Astrocyte (in vitro differentiated cells and primary cell): ENCODE measurements at regions not wholly inside any gene's neighbourhood (a gene's known extent, or its start where the extent isn't known, plus 50 kb on each side); places are given as distances from the start of the nearest gene placed in this dataset.

Source experiments
- DNase-seq: peaks from one replicate; pipeline ENCODE4 v3.0.0-alpha.2; 2010; ENCODE audit warnings: low read depth
- FAIRE-seq: peaks from 2 replicates; lab custom pipeline; 2011; peaks lifted over from hg19 to GRCh38; lab: Jason Lieb, UNC
- H2AFZ ChIP-seq: 2 replicates; pipeline ENCODE4 v1.6.0; 2012; ENCODE audit warnings: low read depth, low read length, inconsistent platforms
- H3K27ac ChIP-seq: 2 replicates; pipeline ENCODE4 v1.5.1; 2011; ENCODE audit warnings: low read depth, low read length, inconsistent platforms
- H3K27me3 ChIP-seq: 2 replicates; pipeline ENCODE4 v1.6.0; 2011; ENCODE audit warnings: low read length, inconsistent platforms; ENCODE audit not compliant: insufficient read depth
- H3K36me3 ChIP-seq: 2 replicates; pipeline ENCODE4 v1.5.1; 2011; ENCODE audit warnings: low read length, inconsistent platforms; ENCODE audit not compliant: insufficient read depth
- H3K4me1 ChIP-seq: 2 replicates; pipeline ENCODE4 v1.5.1; 2011; ENCODE audit warnings: low read length, inconsistent platforms; ENCODE audit not compliant: insufficient read depth
- H3K4me2 ChIP-seq: 2 replicates; pipeline ENCODE4 v1.6.0; 2012; ENCODE audit warnings: low read length, inconsistent platforms
- H3K4me3 ChIP-seq: 2 replicates; pipeline ENCODE4 v1.5.1; 2011; ENCODE audit warnings: low read depth, mild to moderate bottlenecking, low read length, inconsistent platforms; ENCODE audit not compliant: insufficient read depth
- H3K79me2 ChIP-seq: 2 replicates; pipeline ENCODE4 v1.6.0; 2012; ENCODE audit warnings: mild to moderate bottlenecking, low read length, inconsistent platforms; ENCODE audit not compliant: insufficient read depth
- H3K9ac ChIP-seq: 2 replicates; pipeline ENCODE4 v1.6.0; 2012; ENCODE audit warnings: mild to moderate bottlenecking, low read length, inconsistent platforms
- H3K9me3 ChIP-seq: 2 replicates; pipeline ENCODE4 v1.5.1; 2012; ENCODE audit warnings: low read depth, mild to moderate bottlenecking, low read length, inconsistent platforms; ENCODE audit not compliant: insufficient read depth
- H4K20me1 ChIP-seq: 2 replicates; pipeline ENCODE4 v1.6.0; 2012; ENCODE audit warnings: low read length, inconsistent platforms; ENCODE audit not compliant: insufficient read depth
- H3K27ac Mint-ChIP-seq: one replicate; pipeline ENCODE4 v1.8.0; 2021; ENCODE audit warnings: mild to moderate bottlenecking, mixed read lengths; ENCODE audit not compliant: unreplicated experiment
- H3K27me3 Mint-ChIP-seq: one replicate; pipeline ENCODE4 v1.8.0; 2021; ENCODE audit warnings: low read depth, mixed read lengths; ENCODE audit not compliant: unreplicated experiment
- H3K36me3 Mint-ChIP-seq: one replicate; pipeline ENCODE4 v1.8.0; 2021; ENCODE audit warnings: low read depth, mixed read lengths; ENCODE audit not compliant: unreplicated experiment
- H3K4me1 Mint-ChIP-seq: one replicate; pipeline ENCODE4 v1.8.0; 2021; ENCODE audit warnings: low read depth, mixed read lengths; ENCODE audit not compliant: unreplicated experiment
- H3K4me3 Mint-ChIP-seq: one replicate; pipeline ENCODE4 v1.8.0; 2021; ENCODE audit warnings: mild to moderate bottlenecking, moderate library complexity, mixed read lengths; ENCODE audit not compliant: unreplicated experiment
- H3K9me3 Mint-ChIP-seq: one replicate; pipeline ENCODE4 v1.8.0; 2021; ENCODE audit warnings: mild to moderate bottlenecking, mixed read lengths; ENCODE audit not compliant: unreplicated experiment
- CTCF ChIP-seq: IDR thresholded peaks from 2 replicates; pipeline ENCODE4 v1.5.1; 2011; ENCODE audit warnings: low read depth, mild to moderate bottlenecking, inconsistent platforms, low read length, moderate library complexity; ENCODE audit not compliant: insufficient read depth
- EZH2 ChIP-seq: IDR thresholded peaks from 2 replicates; pipeline ENCODE4 v1.6.1; 2012; ENCODE audit warnings: mild to moderate bottlenecking, low read length, inconsistent platforms; ENCODE audit not compliant: insufficient read depth

GRCh38 chr12:17357396-17357795 lies 732.6 kb downstream of the RERGL start:
- no peak overlapping the region for H3K9ac ChIP-seq
- no peak for TF ChIP-seq EZH2
- no peak for TF ChIP-seq CTCF
- no peaks in the 10 kb centered on the region for H4K20me1 ChIP-seq
- Mint-ChIP-seq H3K27ac (no peak overlapping the region), H3K4me3 (no peak overlapping the region), H3K9me3 (no peaks in the 10 kb centered on the region), H3K4me1 (no peaks in the 10 kb centered on the region), H3K36me3 (no peaks in the 10 kb centered on the region), H3K27me3 (peaks cover 4% of the 10 kb centered on the region)
- H3K36me3 ChIP-seq: no peaks in the 10 kb centered on the region
- DNase-seq (no peak), FAIRE-seq (no peak)
- H3K27ac ChIP-seq: no peak overlapping the region
- no peaks in the 10 kb centered on the region for H3K9me3 ChIP-seq
- no peaks in the 10 kb centered on the region for H3K27me3 ChIP-seq
- no peak overlapping the region for H2AFZ ChIP-seq
- no peaks in the 10 kb centered on the region for H3K4me1 ChIP-seq
- no peak overlapping the region for H3K4me2 ChIP-seq
- H3K4me3 ChIP-seq: no peak overlapping the region
- no peaks in the 10 kb centered on the region for H3K79me2 ChIP-seq

DNA sequence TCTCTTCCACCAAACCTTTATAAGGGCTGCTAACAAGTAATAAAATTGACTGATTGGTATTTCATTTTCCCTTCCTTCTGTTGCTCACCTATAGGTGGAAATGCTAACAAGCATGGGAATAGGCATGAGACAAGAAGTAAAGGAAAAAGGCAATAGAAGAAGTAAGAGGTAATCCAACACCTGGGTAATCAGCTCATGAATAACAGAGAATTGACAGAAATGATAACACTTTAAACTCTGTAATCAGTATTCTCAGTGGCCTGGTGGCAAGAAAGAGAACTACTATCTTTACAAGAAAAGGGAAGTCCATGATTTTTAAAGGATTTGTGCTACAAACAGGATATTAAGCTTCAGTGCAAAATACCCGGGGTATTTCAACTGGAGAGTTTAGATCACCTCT lies 737.8 kb downstream of the RERGL start:
- Histone ChIP-seq H3K27ac (no peak overlapping the region), H3K4me1 (no peaks in the 10 kb centered on the region), H4K20me1 (no peaks in the 10 kb centered on the region), H3K4me3 (no peak overlapping the region), H3K36me3 (no peaks in the 10 kb centered on the region), H2AFZ (no peak overlapping the region), H3K4me2 (no peak overlapping the region), H3K9me3 (no peaks in the 10 kb centered on the region), H3K27me3 (no peaks in the 10 kb centered on the region), H3K79me2 (no peaks in the 10 kb centered on the region), H3K9ac (no peak overlapping the region)
- Mint-ChIP-seq H3K4me1 (no peaks in the 10 kb centered on the region), H3K27ac (no peak overlapping the region), H3K36me3 (no peaks in the 10 kb centered on the region), H3K27me3 (no peaks in the 10 kb centered on the region), H3K9me3 (no peaks in the 10 kb centered on the region), H3K4me3 (no peak overlapping the region)
- TF ChIP-seq CTCF: no peak
- TF ChIP-seq EZH2: no peak
- DNase-seq: no peak
- FAIRE-seq: no peak

DNA sequence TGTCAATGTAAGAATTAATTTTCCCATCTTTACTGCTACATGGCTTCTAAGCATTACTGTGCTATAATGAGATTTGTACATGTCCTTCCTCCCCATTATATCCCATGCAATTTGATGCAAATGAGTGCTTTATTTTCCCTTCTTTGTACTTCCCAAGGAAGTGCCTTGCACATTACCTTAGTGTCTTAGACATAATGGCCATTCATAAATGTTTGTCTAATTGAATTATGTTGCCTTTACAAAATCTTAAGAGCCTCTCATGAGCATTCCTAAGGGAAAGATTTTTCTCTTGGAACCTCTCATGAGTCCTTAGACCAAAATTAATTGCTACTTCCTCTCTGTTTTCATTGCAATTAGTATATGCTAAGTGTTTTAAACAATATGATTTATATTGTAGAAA lies 741.7 kb downstream of the RERGL start:
- H4K20me1 ChIP-seq: no peaks in the 10 kb centered on the region
- no peaks in the 10 kb centered on the region for H3K4me1 ChIP-seq
- no peaks in the 10 kb centered on the region for H3K27me3 Mint-ChIP-seq
- no peaks in the 10 kb centered on the region for H3K36me3 ChIP-seq
- H3K27ac Mint-ChIP-seq: no peak overlapping the region
- no peaks in the 10 kb centered on the region for H3K9me3 Mint-ChIP-seq
- no peak overlapping the region for H3K4me2 ChIP-seq
- no peak overlapping the region for H2AFZ ChIP-seq
- no peaks in the 10 kb centered on the region for H3K36me3 Mint-ChIP-seq
- no peak for TF ChIP-seq CTCF
- TF ChIP-seq EZH2: no peak
- H3K9me3 ChIP-seq: no peaks in the 10 kb centered on the region
- no peak overlapping the region for H3K9ac ChIP-seq
- DNase-seq (no peak), FAIRE-seq (no peak)
- no peaks in the 10 kb centered on the region for H3K4me1 Mint-ChIP-seq
- H3K27ac ChIP-seq: no peak overlapping the region
- H3K79me2 ChIP-seq: no peaks in the 10 kb centered on the region
- no peaks in the 10 kb centered on the region for H3K27me3 ChIP-seq
- H3K4me3 Mint-ChIP-seq: no peak overlapping the region
- no peak overlapping the region for H3K4me3 ChIP-seq
